Neural cell (in vitro differentiated cells): ENCODE measurements at regions not wholly inside any gene's neighbourhood (a gene's known extent, or its start where the extent isn't known, plus 50 kb on each side); places are given as distances from the start of the nearest gene placed in this dataset.

Experiments used
- H2AFZ ChIP-seq: fragments of 200-600, 300-800 bp; sonication (generic), shearing (Covaris generic); 2 replicates; pipeline ENCODE4 v1.6.0; 2014; ENCODE audit warnings: low read depth, mild to moderate bottlenecking, antibody characterized with exemption, low read length, moderate library complexity
- H3F3A ChIP-seq: fragments of 200-600 bp; shearing (Covaris generic); 2 replicates; pipeline ENCODE4 v1.6.1; 2016; ENCODE audit warnings: mild to moderate bottlenecking, moderate library complexity, mixed read lengths, antibody characterized with exemption, low read length; ENCODE audit not compliant: insufficient read depth, poor library complexity, severe bottlenecking
- H3K27ac ChIP-seq: fragments of 200-600, 300-800 bp; sonication (generic), shearing (Covaris generic); 2 replicates; pipeline ENCODE4 v1.5.1; 2014; ENCODE audit warnings: mild to moderate bottlenecking, low read length, moderate library complexity
- H3K27me3 ChIP-seq: fragments of 300-800, 200-600 bp; sonication (generic), shearing (Covaris generic); 2 replicates; pipeline ENCODE4 v1.6.0; 2014; ENCODE audit warnings: mild to moderate bottlenecking, low read depth, low read length, moderate library complexity; ENCODE audit not compliant: insufficient read depth
- H3K36me3 ChIP-seq: fragments of 300-800, 200-600 bp; sonication (generic), shearing (Covaris generic); 2 replicates; pipeline ENCODE4 v1.5.1; 2014; ENCODE audit warnings: mild to moderate bottlenecking, antibody characterized with exemption, low read length, moderate library complexity; ENCODE audit not compliant: insufficient read depth
- H3K4me2 ChIP-seq: fragments of 300-800, 200-600 bp; sonication (generic), shearing (Covaris generic); 2 replicates; pipeline ENCODE4 v1.6.0; 2014; ENCODE audit warnings: mild to moderate bottlenecking, low read length
- H3K4me3 ChIP-seq: fragments of 300-800, 200-600 bp; sonication (generic), shearing (Covaris generic); 2 replicates; pipeline ENCODE4 v1.5.1; 2014; ENCODE audit warnings: mild to moderate bottlenecking, low read length, moderate library complexity
- H3K79me2 ChIP-seq: fragments of 200-600 bp; shearing (Covaris generic); replicated peaks from 2 replicates; pipeline ENCODE4 v1.6.0; 2014; ENCODE audit warnings: mild to moderate bottlenecking, low read length, moderate library complexity; ENCODE audit not compliant: insufficient read depth
- H3K9ac ChIP-seq: fragments of 300-800, 200-600 bp; sonication (generic), shearing (Covaris generic); 2 replicates; pipeline ENCODE4 v1.6.1; 2016; ENCODE audit warnings: mild to moderate bottlenecking, low read length, mixed read lengths
- H3K9me2 ChIP-seq: fragments of 200-600 bp; shearing (Covaris generic); 2 replicates; pipeline ENCODE4 v1.6.1; 2016; ENCODE audit warnings: mild to moderate bottlenecking, low read length, mixed read lengths; ENCODE audit not compliant: insufficient read depth
- H3K9me3 ChIP-seq: fragments of 200-600, 300-800 bp; sonication (generic), shearing (Covaris generic); 2 replicates; pipeline ENCODE4 v1.6.1; 2016; ENCODE audit warnings: mild to moderate bottlenecking, mixed run types, low read length, moderate library complexity, mixed read lengths
- H4K20me1 ChIP-seq: fragments of 200-600 bp; shearing (Covaris generic); 2 replicates; pipeline ENCODE4 v1.6.1; 2016; ENCODE audit warnings: mild to moderate bottlenecking, mixed run types; ENCODE audit not compliant: insufficient read depth
- CTCF ChIP-seq: fragments of 450-650 bp; IDR thresholded peaks from 2 replicates; pipeline ENCODE4 v1.5.1; 2014; ENCODE audit warnings: antibody characterized with exemption, mild to moderate bottlenecking, moderate library complexity; ENCODE audit not compliant: poor library complexity, severe bottlenecking
- EP300 ChIP-seq: fragments of 450-650 bp; conservative IDR thresholded peaks from 2 replicates; pipeline ENCODE4 v1.6.1; 2014; ENCODE audit warnings: antibody characterized with exemption, mild to moderate bottlenecking, moderate library complexity; ENCODE audit not compliant: poor library complexity, severe bottlenecking
- EZH2 ChIP-seq: fragments of 200-600, 300-800 bp; shearing (Covaris generic), sonication (generic); IDR thresholded peaks from 2 replicates; pipeline ENCODE4 v1.6.1; 2014; ENCODE audit warnings: antibody characterized with exemption, low read length, borderline replicate concordance, mild to moderate bottlenecking; ENCODE audit not compliant: insufficient read depth, poor library complexity, severe bottlenecking
- MXI1 ChIP-seq: fragments of 450-650 bp; conservative IDR thresholded peaks from 2 replicates; pipeline ENCODE4 v1.6.1; 2014; ENCODE audit warnings: antibody characterized with exemption, mild to moderate bottlenecking; ENCODE audit not compliant: poor library complexity, severe bottlenecking
- POLR2AphosphoS5 ChIP-seq: IDR thresholded peaks from 2 replicates; pipeline ENCODE4 v1.6.1; 2012
- RAD21 ChIP-seq: fragments of 450-650 bp; conservative IDR thresholded peaks from 2 replicates; pipeline ENCODE4 v1.6.1; 2014; ENCODE audit warnings: antibody characterized with exemption, mild to moderate bottlenecking, moderate library complexity
- REST ChIP-seq: IDR thresholded peaks from 2 replicates; pipeline ENCODE4 v1.6.1; 2012; ENCODE audit warnings: borderline replicate concordance
- SMC3 ChIP-seq: fragments of 450-650 bp; conservative IDR thresholded peaks from 2 replicates; pipeline ENCODE4 v1.6.1; 2014; ENCODE audit warnings: antibody characterized with exemption, mild to moderate bottlenecking, moderate library complexity; ENCODE audit not compliant: poor library complexity
- TAF1 ChIP-seq: IDR thresholded peaks from 2 replicates; pipeline ENCODE4 v1.6.1; 2012; ENCODE audit warnings: low read depth

DNA sequence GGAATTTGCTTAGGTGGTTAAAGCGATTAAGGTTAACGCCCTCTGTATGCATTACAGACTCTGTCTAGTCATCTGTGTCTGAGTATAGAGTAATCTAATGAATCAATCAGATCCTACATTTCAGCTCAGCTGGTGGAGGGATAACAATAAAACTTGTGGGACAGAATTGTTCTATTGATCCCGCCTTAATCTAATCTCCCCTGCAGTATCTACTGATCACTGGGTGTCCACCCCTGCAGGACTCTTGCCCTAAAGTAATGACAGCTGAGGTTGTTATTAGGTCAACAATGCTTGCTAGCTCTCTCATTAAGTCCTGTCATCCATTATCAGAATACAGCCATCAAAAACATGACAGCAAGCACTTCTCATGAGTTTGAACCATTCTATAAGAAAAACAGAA lies 462.6 kb upstream of the TMEFF2 start:
- Histone ChIP-seq H3K79me2 (no peaks in the 10 kb centered on the region), H2AFZ (no peak overlapping the region), H3K9me2 (no peaks in the 10 kb centered on the region), H3K27me3 (no peaks in the 10 kb centered on the region), H4K20me1 (no peaks in the 10 kb centered on the region), H3K36me3 (no peaks in the 10 kb centered on the region), H3F3A (no peaks in the 10 kb centered on the region), H3K4me2 (no peak overlapping the region), H3K4me3 (no peak overlapping the region), H3K9me3 (no peaks in the 10 kb centered on the region), H3K9ac (no peak overlapping the region), H3K27ac (no peak overlapping the region)
- TF ChIP-seq MXI1 = no peak
- TF ChIP-seq SMC3 = no peak
- no peak for TF ChIP-seq RAD21
- TF ChIP-seq EP300 = no peak
- no peak for TF ChIP-seq CTCF
- no peak for TF ChIP-seq POLR2AphosphoS5
- no peak for TF ChIP-seq REST
- no peak for TF ChIP-seq TAF1
- no peak for TF ChIP-seq EZH2

- Histone ChIP-seq H3K9me3 (no peaks in the 10 kb centered on the region), H3F3A (no peaks in the 10 kb centered on the region), H4K20me1 (no peaks in the 10 kb centered on the region), H3K4me2 (no peak overlapping the region), H3K79me2 (no peaks in the 10 kb centered on the region), H3K36me3 (no peaks in the 10 kb centered on the region), H3K27ac (no peak overlapping the region), H3K4me3 (no peak overlapping the region), H2AFZ (no peak overlapping the region), H3K9ac (no peak overlapping the region), H3K27me3 (no peaks in the 10 kb centered on the region), H3K9me2 (no peaks in the 10 kb centered on the region)
- TF ChIP-seq REST = no peak
- no peak for TF ChIP-seq CTCF
- no peak for TF ChIP-seq POLR2AphosphoS5
- no peak for TF ChIP-seq MXI1
- TF ChIP-seq EP300 = no peak
- TF ChIP-seq SMC3 = no peak
- TF ChIP-seq TAF1 = no peak
- TF ChIP-seq RAD21 = no peak
- TF ChIP-seq EZH2 = no peak
Observed at GRCh38 chr2:192655916-192656315, 461.2 kb upstream of the TMEFF2 start.
